Hepatocyte (in vitro differentiated cells): ENCODE measurements at regions not wholly inside any gene's neighbourhood (a gene's known extent, or its start where the extent isn't known, plus 50 kb on each side); places are given as distances from the start of the nearest gene placed in this dataset.

Source experiments
- DNase-seq: peaks from one replicate; pipeline ENCODE4 v3.0.0-alpha.2; 2016; ENCODE audit warnings: low spot score
- H2AFZ ChIP-seq: fragments of 200-600 bp; sonication (generic); 2 replicates; pipeline ENCODE4 v1.6.0; 2016; ENCODE audit warnings: antibody characterized with exemption, mild to moderate bottlenecking
- H3K27ac ChIP-seq: fragments of 200-600 bp; sonication (generic); 2 replicates; pipeline ENCODE4 v1.5.1; 2016; ENCODE audit warnings: mild to moderate bottlenecking
- H3K27me3 ChIP-seq: fragments of 200-600 bp; sonication (generic); 2 replicates; pipeline ENCODE4 v1.6.1; 2016
- H3K36me3 ChIP-seq: fragments of 200-600 bp; sonication (generic); replicated peaks from 2 replicates; pipeline ENCODE4 v1.5.1; 2016; ENCODE audit warnings: low read depth; ENCODE audit not compliant: insufficient read depth
- H3K4me1 ChIP-seq: fragments of 200-600 bp; sonication (generic); 2 replicates; pipeline ENCODE4 v1.5.1; 2016; ENCODE audit warnings: mild to moderate bottlenecking, moderate library complexity; ENCODE audit not compliant: insufficient read depth
- H3K4me2 ChIP-seq: fragments of 200-600 bp; sonication (generic); 2 replicates; pipeline ENCODE4 v1.6.0; 2016
- H3K4me3 ChIP-seq: fragments of 200-600 bp; sonication (generic); 2 replicates; pipeline ENCODE4 v1.5.1; 2016; ENCODE audit warnings: mild to moderate bottlenecking
- H3K79me2 ChIP-seq: fragments of 200-600 bp; sonication (generic); 2 replicates; pipeline ENCODE4 v1.6.0; 2017; ENCODE audit warnings: mild to moderate bottlenecking
- H3K9me2 ChIP-seq: fragments of 200-600 bp; sonication (generic); replicated peaks from 2 replicates; pipeline ENCODE4 v1.6.0; 2017; ENCODE audit warnings: mild to moderate bottlenecking; ENCODE audit not compliant: insufficient read depth
- H3K9me3 ChIP-seq: fragments of 200-600 bp; sonication (generic); 2 replicates; pipeline ENCODE4 v1.5.1; 2016; ENCODE audit warnings: low read depth, mild to moderate bottlenecking
- H4K20me1 ChIP-seq: fragments of 200-600 bp; sonication (generic); 2 replicates; pipeline ENCODE4 v1.6.0; 2016; ENCODE audit warnings: mild to moderate bottlenecking; ENCODE audit not compliant: insufficient read depth, poor library complexity, severe bottlenecking
- EZH2 ChIP-seq: fragments of 200-600 bp; sonication (generic); IDR thresholded peaks from 2 replicates; pipeline ENCODE4 v1.6.1; 2016; ENCODE audit warnings: antibody characterized with exemption, mild to moderate bottlenecking, borderline replicate concordance
- EZH2phosphoT487 ChIP-seq: fragments of 200-600 bp; sonication (generic); IDR thresholded peaks from one replicate; pipeline ENCODE4 v1.6.1; 2018; ENCODE audit warnings: antibody characterized with exemption, mild to moderate bottlenecking, low read depth, moderate library complexity; ENCODE audit not compliant: unreplicated experiment, severe bottlenecking
- WGBS: methylation state at CpG from one replicate; pipeline ENCODE4 v1.1.6; 2016; ENCODE audit warnings: low lambda C conversion rate; ENCODE audit errors: missing lambda C conversion rate; 5-methylcytosine and 5-hydroxymethylcytosine counted together
- TF ChIP-seq, protein P1 (sequence below): fragments of 200-600 bp; sonication (generic); IDR thresholded peaks from 2 replicates; pipeline ENCODE4 v1.5.1; 2016; ENCODE audit warnings: antibody characterized with exemption, mild to moderate bottlenecking; ENCODE audit not compliant: poor library complexity

DNA sequence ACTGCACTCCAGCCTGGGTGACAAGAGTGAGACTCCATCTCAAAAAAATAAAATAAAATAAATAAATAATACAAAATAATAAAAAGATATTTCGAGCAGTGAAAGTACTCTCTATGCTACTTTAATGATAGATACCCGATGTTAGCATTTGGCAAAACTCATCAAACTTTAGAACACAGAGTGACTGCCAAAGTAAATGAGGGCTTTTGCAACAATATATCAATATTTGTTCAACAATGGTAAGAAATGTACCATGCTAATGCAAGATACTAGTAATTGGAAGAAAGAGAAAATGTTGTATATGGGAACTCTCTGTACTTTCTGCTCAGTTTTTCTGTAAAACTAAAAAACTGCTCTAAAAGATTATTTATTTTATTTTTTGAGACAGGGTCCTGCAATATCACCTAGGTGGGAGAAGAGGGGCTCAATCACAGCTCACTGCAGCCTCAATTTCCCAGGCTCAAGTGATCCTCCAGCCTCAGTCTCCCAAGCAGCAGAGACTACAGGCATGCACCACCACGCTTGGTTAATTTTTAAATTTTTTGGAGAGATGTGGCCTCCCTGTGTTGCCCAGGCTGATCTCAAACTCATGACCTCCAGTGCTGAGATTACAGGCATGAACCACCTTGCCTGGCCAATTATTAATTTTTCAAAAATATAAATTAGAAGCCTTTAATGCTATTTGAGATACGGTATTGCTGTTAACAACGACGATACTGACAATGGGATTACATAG is 650.5 kb upstream of the NR2F2 start:
- H3K27me3 ChIP-seq = no peaks in the 10 kb centered on the region
- H3K27ac ChIP-seq = no peak overlapping the region
- WGBS = 91% methylated on average over 6 of the region's 6 CpGs

DNA sequence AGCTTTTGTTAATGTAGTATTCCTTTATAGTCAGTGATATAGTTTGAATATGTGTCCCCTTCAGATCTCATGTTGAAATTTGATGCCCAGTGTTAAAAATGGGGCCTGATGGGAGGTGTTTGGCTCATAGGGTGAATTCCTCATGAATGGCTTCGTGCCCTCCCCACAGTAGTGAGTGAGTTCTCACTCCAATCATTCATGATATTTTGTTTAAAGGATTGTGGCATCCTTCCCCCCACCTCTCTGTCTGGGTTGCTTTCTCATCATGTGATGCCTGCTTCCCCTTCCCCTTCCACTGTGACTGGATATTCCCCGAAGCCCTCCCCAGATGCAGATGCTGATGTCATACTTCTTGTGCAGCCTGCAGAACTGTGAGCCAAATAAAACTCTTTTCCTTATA is 649.8 kb upstream of the NR2F2 start:
- H2AFZ ChIP-seq = no peak overlapping the region
- H3K4me3 ChIP-seq = no peak overlapping the region
- H3K9me3 ChIP-seq = no peaks in the 10 kb centered on the region
- no peak overlapping the region for H3K4me2 ChIP-seq
- no peaks in the 10 kb centered on the region for H3K9me2 ChIP-seq
- TF ChIP-seq EZH2phosphoT487 (no peak), EZH2 (no peak)
- TF ChIP-seq, protein P1, sequence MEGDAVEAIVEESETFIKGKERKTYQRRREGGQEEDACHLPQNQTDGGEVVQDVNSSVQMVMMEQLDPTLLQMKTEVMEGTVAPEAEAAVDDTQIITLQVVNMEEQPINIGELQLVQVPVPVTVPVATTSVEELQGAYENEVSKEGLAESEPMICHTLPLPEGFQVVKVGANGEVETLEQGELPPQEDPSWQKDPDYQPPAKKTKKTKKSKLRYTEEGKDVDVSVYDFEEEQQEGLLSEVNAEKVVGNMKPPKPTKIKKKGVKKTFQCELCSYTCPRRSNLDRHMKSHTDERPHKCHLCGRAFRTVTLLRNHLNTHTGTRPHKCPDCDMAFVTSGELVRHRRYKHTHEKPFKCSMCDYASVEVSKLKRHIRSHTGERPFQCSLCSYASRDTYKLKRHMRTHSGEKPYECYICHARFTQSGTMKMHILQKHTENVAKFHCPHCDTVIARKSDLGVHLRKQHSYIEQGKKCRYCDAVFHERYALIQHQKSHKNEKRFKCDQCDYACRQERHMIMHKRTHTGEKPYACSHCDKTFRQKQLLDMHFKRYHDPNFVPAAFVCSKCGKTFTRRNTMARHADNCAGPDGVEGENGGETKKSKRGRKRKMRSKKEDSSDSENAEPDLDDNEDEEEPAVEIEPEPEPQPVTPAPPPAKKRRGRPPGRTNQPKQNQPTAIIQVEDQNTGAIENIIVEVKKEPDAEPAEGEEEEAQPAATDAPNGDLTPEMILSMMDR = no peak
- no peaks in the 10 kb centered on the region for H3K36me3 ChIP-seq
- H4K20me1 ChIP-seq = no peaks in the 10 kb centered on the region
- no peak for DNase-seq
- H3K27ac ChIP-seq = no peak overlapping the region
- H3K79me2 ChIP-seq = no peaks in the 10 kb centered on the region
- 76% methylated on average over 2 of the region's 2 CpGs for WGBS
- no peaks in the 10 kb centered on the region for H3K27me3 ChIP-seq
- no peaks in the 10 kb centered on the region for H3K4me1 ChIP-seq

More for the DNA sequence above, 650.5 kb upstream of the NR2F2 start:
- Histone ChIP-seq H3K9me2 (no peaks in the 10 kb centered on the region), H3K4me1 (no peaks in the 10 kb centered on the region), H3K4me2 (no peak overlapping the region), H3K36me3 (no peaks in the 10 kb centered on the region), H2AFZ (no peak overlapping the region), H3K9me3 (no peaks in the 10 kb centered on the region), H4K20me1 (no peaks in the 10 kb centered on the region), H3K79me2 (no peaks in the 10 kb centered on the region), H3K4me3 (no peak overlapping the region)
- no peak for DNase-seq
- TF ChIP-seq, protein P1 = no peak
- TF ChIP-seq EZH2 = no peak
- TF ChIP-seq EZH2phosphoT487 = no peak

DNA sequence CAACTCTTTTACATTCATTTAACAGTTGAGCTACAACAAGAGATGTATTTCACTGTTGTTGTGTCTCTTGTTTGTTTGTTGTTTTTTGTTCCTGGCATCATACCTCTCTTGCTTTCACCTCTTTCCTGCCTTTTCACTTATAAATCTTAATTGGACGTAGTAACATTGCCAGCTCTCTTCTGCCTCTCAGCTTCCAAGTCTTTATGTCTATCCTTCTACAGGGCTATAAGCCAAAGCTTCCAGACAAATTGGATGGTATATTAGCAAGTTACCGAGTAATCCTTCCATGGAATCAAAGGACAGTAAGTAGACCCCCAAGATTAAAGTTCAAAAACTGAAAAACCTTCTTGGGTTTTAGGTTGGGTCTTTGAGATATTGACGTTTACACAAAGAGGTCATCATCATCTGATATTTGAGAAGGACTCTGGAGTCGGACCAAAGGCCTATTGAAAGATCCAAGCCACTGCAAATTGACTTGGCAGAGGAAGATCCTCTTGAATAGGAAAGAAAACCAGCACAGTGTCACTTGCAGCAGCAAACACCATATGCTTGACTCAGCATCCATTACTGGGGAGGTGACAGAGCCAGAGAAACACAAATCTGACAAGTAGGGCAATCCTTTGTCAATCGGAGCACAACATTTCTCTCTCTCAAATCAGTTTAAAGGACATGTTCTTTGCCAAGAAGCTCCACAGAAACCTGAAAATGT is 648.5 kb upstream of the NR2F2 start:
- H3K4me3 ChIP-seq = no peak overlapping the region
- no peak for DNase-seq
- no peak overlapping the region for H3K4me2 ChIP-seq
- TF ChIP-seq EZH2phosphoT487 (no peak), EZH2 (no peak)
- TF ChIP-seq, protein P1 = no peak
- H3K36me3 ChIP-seq = no peaks in the 10 kb centered on the region
- H3K27ac ChIP-seq = no peak overlapping the region
- 87% methylated on average over 5 of the region's 5 CpGs for WGBS
- no peaks in the 10 kb centered on the region for H3K9me3 ChIP-seq
- no peaks in the 10 kb centered on the region for H3K79me2 ChIP-seq
- no peaks in the 10 kb centered on the region for H3K27me3 ChIP-seq
- H4K20me1 ChIP-seq = no peaks in the 10 kb centered on the region
- H2AFZ ChIP-seq = no peak overlapping the region
- no peaks in the 10 kb centered on the region for H3K4me1 ChIP-seq
- H3K9me2 ChIP-seq = no peaks in the 10 kb centered on the region
